ENCODE measurements at regions not wholly inside any gene's neighbourhood (a gene's known extent, or its start where the extent isn't known, plus 50 kb on each side); places are given as distances from the start of the nearest gene placed in this dataset.

DNA sequence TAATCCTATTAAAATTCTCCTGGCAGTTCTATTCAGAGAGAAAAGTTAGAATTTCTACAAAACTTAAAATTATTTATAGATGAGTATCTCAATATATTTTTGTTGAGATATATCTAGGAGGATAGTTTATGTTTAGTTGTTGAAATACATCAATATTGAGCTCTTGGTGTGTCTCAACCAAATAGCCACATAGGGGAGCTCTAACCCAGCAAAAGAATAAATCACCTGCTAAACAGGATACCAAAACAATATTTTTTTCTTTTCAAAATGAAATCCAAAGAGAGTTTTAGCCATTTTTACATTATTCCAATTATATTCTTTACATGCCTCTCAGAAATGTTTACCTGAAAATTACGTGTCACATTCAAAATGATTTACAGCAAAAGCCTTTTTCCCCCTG is 954.7 kb downstream of the SLITRK6 start:
- no peaks in the 10 kb centered on the region for H3K27me3 ChIP-seq

DNA sequence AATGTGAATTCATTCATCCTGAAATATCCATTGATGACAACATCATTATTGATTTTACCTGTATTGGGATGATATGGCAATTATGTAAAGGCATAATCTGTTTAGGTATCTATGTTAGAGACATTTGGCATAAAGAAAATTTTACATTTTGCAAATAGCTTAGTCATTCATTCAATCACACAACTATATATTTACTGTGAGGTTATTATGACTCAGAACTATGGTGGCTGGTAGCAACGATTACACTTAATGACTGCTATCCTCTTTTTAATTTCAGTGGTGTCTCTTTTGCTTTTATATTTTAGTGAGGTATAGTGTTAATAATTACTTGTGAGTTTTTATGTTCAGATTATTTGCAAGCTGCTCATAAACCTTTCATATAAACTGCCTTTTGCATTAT is 955.9 kb downstream of the SLITRK6 start:
- Histone ChIP-seq H3K9me3 (no peaks in the 10 kb centered on the region), H3K4me1 (no peaks in the 10 kb centered on the region), H3K27ac (no peak overlapping the region), H3K4me3 (no peak overlapping the region), H3K27me3 (no peaks in the 10 kb centered on the region), H3K36me3 (no peaks in the 10 kb centered on the region)
- WGBS, 2 donors (ENCODE audit: low coverage in 1 of 2), result 45 to 62% methylated on average over 1 of the region's 1 CpG
- intact Hi-C loops (cut with DNase I; ENCODE audit: low total_unique reads), result no loop called here
- no peak for DNase-seq
- in situ Hi-C loops (cut with MboI; ENCODE audit: low pct_ligation_motif_present in 1 of 4, low pct_unique_long_range_greater_than_20kb in 1 of 4, low sequenced_read_pairs in 3 of 4), result no loop called here
- TF ChIP-seq CTCF (IDR thresholded peaks at IDR 0.05) (no peak), EP300 (IDR thresholded peaks at IDR 0.05; ENCODE audit: low read depth) (no peak), POLR2A (IDR thresholded peaks at IDR 0.05) (no peak)

More for the DNA sequence above, 954.7 kb downstream of the SLITRK6 start:
- intact Hi-C loops (cut with DNase I; ENCODE audit: low total_unique reads), result no loop called here
- no peaks in the 10 kb centered on the region for H3K4me1 ChIP-seq
- no peaks in the 10 kb centered on the region for H3K36me3 ChIP-seq
- WGBS, 2 donors (ENCODE audit: low coverage in 1 of 2), result 13 to 22% methylated on average over 1 of the region's 1 CpG
- no peak for DNase-seq
- no peak overlapping the region for H3K27ac ChIP-seq
- H3K9me3 ChIP-seq, result no peaks in the 10 kb centered on the region
- no peak for TF ChIP-seq EP300 (IDR thresholded peaks at IDR 0.05; ENCODE audit: low read depth)
- TF ChIP-seq POLR2A (IDR thresholded peaks at IDR 0.05), result no peak
- H3K4me3 ChIP-seq, result no peak overlapping the region
- in situ Hi-C loops (cut with MboI; ENCODE audit: low pct_ligation_motif_present in 1 of 4, low pct_unique_long_range_greater_than_20kb in 1 of 4, low sequenced_read_pairs in 3 of 4), result no loop called here

GRCh38 chr13:84834201-84834600 is 951.9 kb upstream of the SLITRK1 start:
- H3K4me3 ChIP-seq, result no peak overlapping the region
- WGBS, 2 donors (ENCODE audit: low coverage in 1 of 2), result 82 to 93% methylated on average over 2 of the region's 2 CpGs
- in situ Hi-C loops (cut with MboI; ENCODE audit: low pct_ligation_motif_present in 1 of 4, low pct_unique_long_range_greater_than_20kb in 1 of 4, low sequenced_read_pairs in 3 of 4), result no loop called here

GRCh38 chr13:84831666-84832657 is 949.7 kb upstream of the SLITRK1 start:
- TF ChIP-seq CTCF (IDR thresholded peaks at IDR 0.05) (no peak), EP300 (IDR thresholded peaks at IDR 0.05; ENCODE audit: low read depth) (no peak), POLR2AphosphoS5 (IDR thresholded peaks at IDR 0.05) (no peak), POLR2A (IDR thresholded peaks at IDR 0.05) (no peak)
- H3K36me3 ChIP-seq, result no peaks in the 10 kb centered on the region
- no peak overlapping the region for H3K4me3 ChIP-seq
- no peak overlapping the region for H3K27ac ChIP-seq
- intact Hi-C loops (cut with DNase I; ENCODE audit: low total_unique reads) (no loop called here), in situ Hi-C loops (cut with MboI; ENCODE audit: low pct_ligation_motif_present in 1 of 4, low pct_unique_long_range_greater_than_20kb in 1 of 4, low sequenced_read_pairs in 3 of 4) (no loop called here)
- H3K27me3 ChIP-seq, result no peaks in the 10 kb centered on the region
- 92 to 93% methylated on average over 4 to 25 of the region's 27 CpGs for WGBS, 2 donors (ENCODE audit: low coverage in 1 of 2)
- H3K4me1 ChIP-seq, result no peaks in the 10 kb centered on the region
- DNase-seq, result no peak
- H3K9me3 ChIP-seq, result no peaks in the 10 kb centered on the region

More at GRCh38 chr13:84834201-84834600, 951.9 kb upstream of the SLITRK1 start:
- intact Hi-C loops (cut with DNase I; ENCODE audit: low total_unique reads), result no loop called here
- no peaks in the 10 kb centered on the region for H3K9me3 ChIP-seq
- TF ChIP-seq CTCF (IDR thresholded peaks at IDR 0.05) (no peak), POLR2AphosphoS5 (IDR thresholded peaks at IDR 0.05) (no peak)
- no peak for DNase-seq
- H3K27me3 ChIP-seq, result no peaks in the 10 kb centered on the region
- no peak overlapping the region for H3K27ac ChIP-seq
- H3K36me3 ChIP-seq, result no peaks in the 10 kb centered on the region
- H3K4me1 ChIP-seq, result no peaks in the 10 kb centered on the region
